Loucy (cell line): ENCODE measurements at regions not wholly inside any gene's neighbourhood (a gene's known extent, or its start where the extent isn't known, plus 50 kb on each side); places are given as distances from the start of the nearest gene placed in this dataset.

Source experiments
- EZH2phosphoT487 ChIP-seq: fragments of 200-600 bp; IDR thresholded peaks from 2 replicates; pipeline ENCODE4 v1.6.1; 2018; ENCODE audit warnings: antibody characterized with exemption, mild to moderate bottlenecking, moderate library complexity, borderline replicate concordance
- TF ChIP-seq, protein P1 (sequence below): fragments of 200-600 bp; sonication (generic); conservative IDR thresholded peaks from 2 replicates; pipeline ENCODE4 v1.5.1; 2014; ENCODE audit warnings: mild to moderate bottlenecking, antibody characterized with exemption, low read length

DNA sequence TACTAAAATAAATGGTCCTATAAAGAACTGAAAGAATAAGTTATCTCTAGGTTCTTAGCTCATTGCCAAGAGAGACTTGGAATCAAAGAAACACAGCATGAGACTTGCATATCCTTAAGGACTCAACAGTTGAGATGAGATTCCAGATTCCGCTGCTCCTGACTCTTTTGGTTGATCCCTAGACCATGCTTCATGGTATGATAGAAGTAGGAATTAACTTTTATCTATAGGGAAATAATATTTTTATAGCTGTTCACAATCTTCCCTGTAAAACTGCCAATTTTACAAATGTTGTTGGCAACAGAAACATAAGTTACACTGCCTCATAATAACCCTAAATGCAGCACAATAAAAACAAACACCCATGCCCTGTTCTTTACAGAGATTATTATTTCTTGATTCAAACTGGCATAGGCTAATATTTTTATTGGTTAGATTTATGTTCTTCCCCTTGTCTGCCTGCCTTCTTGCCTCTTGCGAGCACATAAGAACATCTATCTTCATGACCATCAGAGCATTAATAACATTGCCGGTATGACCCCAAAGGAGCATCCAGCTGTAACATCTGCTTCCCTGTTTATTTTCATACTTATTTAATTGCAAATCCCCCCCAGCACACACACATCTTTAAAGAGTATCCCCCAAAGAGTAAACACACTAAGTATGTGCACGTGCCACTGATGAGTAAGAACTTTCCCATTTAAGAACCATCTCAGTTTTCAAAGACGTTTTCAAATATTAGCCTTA lies 735.7 kb upstream of the SLC8A1 start:
- no peak for TF ChIP-seq EZH2phosphoT487
- TF ChIP-seq, protein P1, sequence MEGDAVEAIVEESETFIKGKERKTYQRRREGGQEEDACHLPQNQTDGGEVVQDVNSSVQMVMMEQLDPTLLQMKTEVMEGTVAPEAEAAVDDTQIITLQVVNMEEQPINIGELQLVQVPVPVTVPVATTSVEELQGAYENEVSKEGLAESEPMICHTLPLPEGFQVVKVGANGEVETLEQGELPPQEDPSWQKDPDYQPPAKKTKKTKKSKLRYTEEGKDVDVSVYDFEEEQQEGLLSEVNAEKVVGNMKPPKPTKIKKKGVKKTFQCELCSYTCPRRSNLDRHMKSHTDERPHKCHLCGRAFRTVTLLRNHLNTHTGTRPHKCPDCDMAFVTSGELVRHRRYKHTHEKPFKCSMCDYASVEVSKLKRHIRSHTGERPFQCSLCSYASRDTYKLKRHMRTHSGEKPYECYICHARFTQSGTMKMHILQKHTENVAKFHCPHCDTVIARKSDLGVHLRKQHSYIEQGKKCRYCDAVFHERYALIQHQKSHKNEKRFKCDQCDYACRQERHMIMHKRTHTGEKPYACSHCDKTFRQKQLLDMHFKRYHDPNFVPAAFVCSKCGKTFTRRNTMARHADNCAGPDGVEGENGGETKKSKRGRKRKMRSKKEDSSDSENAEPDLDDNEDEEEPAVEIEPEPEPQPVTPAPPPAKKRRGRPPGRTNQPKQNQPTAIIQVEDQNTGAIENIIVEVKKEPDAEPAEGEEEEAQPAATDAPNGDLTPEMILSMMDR = no peak
